ENCODE measurements at regions not wholly inside any gene's neighbourhood (a gene's known extent, or its start where the extent isn't known, plus 50 kb on each side); places are given as distances from the start of the nearest gene placed in this dataset.

DNA sequence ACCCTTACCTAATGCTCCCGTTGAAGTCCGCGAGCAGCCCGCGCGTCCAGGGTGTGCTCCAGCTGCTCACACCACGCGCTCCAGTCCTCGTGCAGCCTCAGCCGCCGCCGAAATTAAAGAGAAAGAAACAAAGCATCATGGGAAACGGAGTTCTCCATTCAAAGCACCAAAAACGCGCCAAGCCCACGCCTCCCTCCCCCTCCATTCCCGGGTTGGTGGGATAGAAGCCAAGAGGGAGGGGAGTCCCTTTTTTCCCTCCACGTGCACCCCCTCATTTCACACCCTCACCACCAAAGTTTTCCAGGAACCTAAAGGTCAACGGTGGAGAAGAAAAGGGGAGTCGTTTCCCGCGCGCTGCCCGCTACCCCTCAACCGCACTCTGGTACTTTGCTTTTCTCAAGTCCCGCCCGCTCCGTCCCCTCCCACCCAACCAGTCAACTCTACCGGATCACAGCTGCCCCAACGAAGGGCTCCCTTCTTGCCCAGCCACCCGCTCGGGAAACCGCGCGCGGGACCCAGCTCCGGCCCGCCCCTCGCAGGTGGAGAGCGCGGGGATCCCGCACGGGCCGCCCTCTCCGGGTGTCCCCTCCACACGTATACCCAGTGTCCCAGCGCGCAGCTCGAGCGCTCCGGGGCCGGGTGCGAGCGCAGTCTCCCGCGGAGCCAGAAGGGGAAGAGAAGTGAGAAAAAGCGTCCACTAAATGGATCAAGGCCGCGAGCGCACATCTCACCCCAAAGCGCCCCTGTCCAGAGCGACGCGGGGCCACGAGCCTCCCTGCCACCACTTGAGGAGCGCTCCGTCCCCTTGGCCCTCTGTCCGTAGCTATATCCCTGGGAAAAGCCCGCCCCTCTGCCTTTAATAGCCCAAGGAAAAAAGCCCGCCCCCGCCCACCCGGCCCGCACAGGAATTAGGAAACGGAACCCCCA is 65.1 kb upstream of the CCDC160 start:
- TF ChIP-seq CTCF (IDR thresholded peaks at IDR 0.05) (no peak), POLR2A (IDR thresholded peaks at IDR 0.05) (no peak)

All from thyroid gland (tissue), 4 donors.